Adrenal gland (tissue), 9 donors: ENCODE measurements at regions not wholly inside any gene's neighbourhood (a gene's known extent, or its start where the extent isn't known, plus 50 kb on each side); places are given as distances from the start of the nearest gene placed in this dataset.

Source experiments
- DNase-seq, 7 donors: peaks; one replicate each; pipeline ENCODE4 v3.0.0-alpha.2; 2019 to 2020
- H3K27ac ChIP-seq, 5 donors: fragments of 200-600 bp; sonication (generic) in 4 of 5; 1 replicate in 3 of 5; 2 replicates in 2 of 5; pipeline versions ENCODE4 v1.5.1 to v1.8.0; 2016 to 2020; ENCODE audit warnings: mild to moderate bottlenecking in 1 of 5
- H3K27me3 ChIP-seq: fragments of 200-600 bp; 2 replicates; pipeline ENCODE4 v1.8.0; 2021
- H3K36me3 ChIP-seq, 2 donors: fragments of 200-600 bp; replicated peaks in 1 of 2; 1 replicate in 1 of 2; 2 replicates in 1 of 2; pipeline versions ENCODE4 v1.5.1 to v1.8.0; 2018 to 2022
- H3K4me1 ChIP-seq, 2 donors: fragments of 200-600 bp; replicated peaks in 1 of 2; 1 replicate in 1 of 2; 2 replicates in 1 of 2; pipeline versions ENCODE4 v1.5.1 to v1.8.0; 2018 to 2021
- H3K4me3 ChIP-seq, 4 donors: fragments of 200-600 bp; sonication (generic) in 3 of 4; one replicate each; pipeline ENCODE4 v1.5.1; 2016 to 2018
- H3K9me3 ChIP-seq, 3 donors: fragments of 200-600 bp; sonication (generic) in 1 of 3; replicated peaks in 1 of 3; 1 replicate in 2 of 3; 2 replicates in 1 of 3; pipeline versions ENCODE4 v1.5.1 to v1.8.0; 2016 to 2021
- CTCF ChIP-seq, 6 experiments: fragments of 450-650 bp in 4 of 6; fragments of 200-600 bp in 2 of 6; sonication (generic) in 1 of 6; IDR thresholded peaks; 1 replicate in 5 of 6; 2 replicates in 1 of 6; pipeline versions ENCODE4 v1.5.1 to v1.8.0; 2016 to 2021; ENCODE audit warnings: antibody characterized with exemption in 6 of 6, mild to moderate bottlenecking in 2 of 6, moderate library complexity in 1 of 6
- POLR2A ChIP-seq, 2 donors: fragments of 450-650 bp; IDR thresholded peaks; one replicate each; pipeline ENCODE4 v1.6.1; 2017; ENCODE audit warnings: antibody characterized with exemption in 2 of 2, mild to moderate bottlenecking in 2 of 2, moderate library complexity in 1 of 2
- WGBS, 4 donors: extraction: QIAGEN DNeasy Blood & Tissue Kit in 2 of 4; methylation state at CpG; one replicate each; pipeline versions ENCODE4 v1.1.5 to v1.1.7; 2013 to 2017; 5-methylcytosine and 5-hydroxymethylcytosine counted together
- intact Hi-C, 2 donors: fragments of 100-400 bp; cut with DNase I; formaldehyde crosslinking; loops; one replicate each; pipeline versions ENCODE4 v1.14.1 to v1.15.0; 2022 to 2023
- donor health status: healthy with polysubstance abuse.
- donor health status: Bipolar disorder and iron deficiency.
- donor health status: DM: yes; HTN: yes; CAD: no.
- donor health status: DM: no; HTN: no; CAD: no.
- donor health status: DM: no; HTN: no; CAD: no.

GRCh38 chr2:82320296-82320695, 2015.7 kb upstream of the LRRTM1 start:
- WGBS, 4 donors, result 50 to 67% (median 59%) methylated on average over 3 of the region's 3 CpGs
- intact Hi-C loops, result no loop called here
- Histone ChIP-seq H3K9me3 (no peaks in the 10 kb centered on the region), H3K4me3 (no peak overlapping the region), H3K27ac (no peak overlapping the region), H3K27me3 (no peaks in the 10 kb centered on the region), H3K4me1 (no peaks in the 10 kb centered on the region), H3K36me3 (no peaks in the 10 kb centered on the region)
- TF ChIP-seq CTCF (IDR thresholded peaks at IDR 0.05) (no peak), POLR2A (IDR thresholded peaks at IDR 0.05) (no peak)
- DNase-seq, result no peak

- H3K36me3 ChIP-seq, result no peaks in the 10 kb centered on the region
- TF ChIP-seq POLR2A (IDR thresholded peaks at IDR 0.05), result no peak
- no peak for TF ChIP-seq CTCF (IDR thresholded peaks at IDR 0.05)
- H3K4me1 ChIP-seq, result no peaks in the 10 kb centered on the region
- H3K9me3 ChIP-seq, result no peaks in the 10 kb centered on the region
- no peaks in the 10 kb centered on the region for H3K27me3 ChIP-seq
- DNase-seq, result no peak
- intact Hi-C loops, result no loop called here
- WGBS, 4 donors, result 44 to 56% (median 51%) methylated on average over 4 of the region's 4 CpGs
- H3K4me3 ChIP-seq, result no peak overlapping the region
- H3K27ac ChIP-seq, result no peak overlapping the region
These were observed 2012.5 kb upstream of the LRRTM1 start for GRCh38 chr2:82317012-82317411.

- H3K9me3 ChIP-seq, result no peaks in the 10 kb centered on the region
- 42 to 50% (median 47%) methylated on average over 1 of the region's 1 CpG for WGBS, 4 donors
- H3K4me1 ChIP-seq, result no peaks in the 10 kb centered on the region
- H3K4me3 ChIP-seq, result no peak overlapping the region
- DNase-seq, result no peak
- H3K36me3 ChIP-seq, result no peaks in the 10 kb centered on the region
- H3K27me3 ChIP-seq, result no peaks in the 10 kb centered on the region
- no peak overlapping the region for H3K27ac ChIP-seq
- intact Hi-C loops, result no loop called here
- no peak for TF ChIP-seq POLR2A (IDR thresholded peaks at IDR 0.05)
- no peak for TF ChIP-seq CTCF (IDR thresholded peaks at IDR 0.05)
These were observed 2012.0 kb upstream of the LRRTM1 start for GRCh38 chr2:82316586-82316985.

- 46 to 71% (median 61%) methylated on average over 1 of the region's 1 CpG for WGBS, 4 donors
- intact Hi-C loops, result no loop called here
- Histone ChIP-seq H3K4me1 (no peaks in the 10 kb centered on the region), H3K27me3 (no peaks in the 10 kb centered on the region), H3K9me3 (no peaks in the 10 kb centered on the region), H3K36me3 (no peaks in the 10 kb centered on the region), H3K4me3 (no peak overlapping the region), H3K27ac (no peak overlapping the region)
- TF ChIP-seq POLR2A (IDR thresholded peaks at IDR 0.05) (no peak), CTCF (IDR thresholded peaks at IDR 0.05) (no peak)
- no peak for DNase-seq
These were observed 2010.4 kb upstream of the LRRTM1 start for GRCh38 chr2:82314836-82315472.
